NT2/D1 (cell line): ENCODE measurements at regions not wholly inside any gene's neighbourhood (a gene's known extent, or its start where the extent isn't known, plus 50 kb on each side); places are given as distances from the start of the nearest gene placed in this dataset.

Experiments
- DNase-seq: peaks from one replicate; pipeline ENCODE4 v3.0.0-alpha.2; 2011; ENCODE audit warnings: low read depth, low spot score
- H3K27me3 ChIP-seq: 2 replicates; pipeline ENCODE4 v1.6.0; 2011; ENCODE audit warnings: mild to moderate bottlenecking; ENCODE audit not compliant: insufficient read length, insufficient read depth
- H3K36me3 ChIP-seq: 2 replicates; pipeline ENCODE4 v1.6.1; 2011; ENCODE audit warnings: mild to moderate bottlenecking, low read length, mixed read lengths; ENCODE audit not compliant: insufficient read depth, insufficient read length
- H3K4me1 ChIP-seq: 2 replicates; pipeline ENCODE4 v1.5.1; 2011; ENCODE audit not compliant: insufficient read depth, insufficient read length
- H3K4me3 ChIP-seq: 2 replicates; pipeline ENCODE4 v1.5.1; 2011; ENCODE audit warnings: low read depth; ENCODE audit not compliant: insufficient read length
- H3K9ac ChIP-seq: 2 replicates; pipeline ENCODE4 v1.6.0; 2011; ENCODE audit warnings: low read depth; ENCODE audit not compliant: insufficient read length
- H3K9me3 ChIP-seq: 2 replicates; pipeline ENCODE4 v1.5.1; 2011; ENCODE audit warnings: mild to moderate bottlenecking, low read length; ENCODE audit not compliant: insufficient read depth
- SUZ12 ChIP-seq: IDR thresholded peaks from 2 replicates; pipeline ENCODE4 v1.6.1; 2011; ENCODE audit not compliant: insufficient read length, insufficient read depth; ENCODE audit errors: extremely low read depth
- YY1 ChIP-seq: IDR thresholded peaks from 2 replicates; pipeline ENCODE4 v1.6.1; 2011; ENCODE audit not compliant: insufficient read length, insufficient read depth
- ZNF274 ChIP-seq: IDR thresholded peaks from 2 replicates; pipeline ENCODE4 v1.6.1; 2011; ENCODE audit warnings: mild to moderate bottlenecking, low read depth, low read length

DNA sequence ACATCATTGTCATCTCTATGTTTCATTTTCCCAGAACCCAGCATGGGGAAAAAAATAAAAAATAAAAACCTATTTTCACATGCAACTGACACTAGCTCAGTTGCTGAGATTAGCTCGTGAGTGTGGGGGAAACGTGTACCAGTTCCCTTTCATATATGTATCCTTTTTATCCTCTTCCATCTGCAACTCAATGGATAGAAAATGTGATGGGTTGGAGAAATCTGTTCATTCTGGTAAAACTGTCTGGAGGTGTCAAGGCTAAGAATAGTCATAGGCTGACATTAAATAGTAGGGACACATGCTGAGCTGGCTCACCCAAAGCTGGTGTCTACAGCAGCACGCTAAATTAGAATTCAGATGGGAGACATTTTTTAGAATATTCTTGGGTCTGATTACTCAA is 519.3 kb downstream of the ELAVL2 start:
- Histone ChIP-seq H3K4me3 (no peak overlapping the region), H3K4me1 (no peaks in the 10 kb centered on the region), H3K27me3 (no peaks in the 10 kb centered on the region), H3K9ac (no peak overlapping the region), H3K36me3 (no peaks in the 10 kb centered on the region), H3K9me3 (no peaks in the 10 kb centered on the region)
- TF ChIP-seq YY1 (no peak), ZNF274 (no peak)
- no peak for DNase-seq

DNA sequence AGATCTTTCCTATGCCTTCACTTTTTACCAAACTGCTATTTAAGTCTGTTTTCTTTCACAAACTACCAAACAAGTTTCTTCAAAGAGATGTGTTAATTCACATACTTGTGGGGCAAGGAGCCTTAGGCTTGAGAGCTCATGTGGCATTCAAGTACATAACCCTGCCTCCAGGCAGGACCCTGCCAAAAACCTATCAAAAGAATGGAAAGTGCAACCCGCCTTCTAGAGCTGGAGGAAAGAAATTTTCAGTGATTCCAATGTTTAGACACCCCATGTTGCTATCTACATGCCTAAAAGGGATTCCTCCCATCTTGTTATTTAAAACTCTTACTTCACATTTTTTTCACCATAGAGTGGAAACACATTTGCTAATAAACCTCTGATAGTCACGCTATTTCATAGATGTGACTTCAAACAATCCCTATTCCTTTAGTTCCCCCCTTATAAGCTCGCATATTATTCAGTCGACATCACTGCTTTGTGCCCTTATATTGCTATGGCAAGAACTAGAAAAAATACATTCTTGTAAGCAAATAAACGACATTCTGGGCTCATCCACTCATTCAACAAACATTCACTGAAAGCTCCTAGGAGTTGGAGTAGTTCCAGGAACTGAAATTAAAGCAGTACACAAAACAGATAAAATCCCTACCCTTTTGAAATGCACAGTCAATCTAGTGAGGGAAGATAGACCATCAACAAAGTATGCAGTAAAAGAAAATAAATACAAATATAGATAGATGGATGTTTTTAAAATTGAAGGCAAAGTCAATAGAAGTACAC is 518.1 kb downstream of the ELAVL2 start:
- no peak for TF ChIP-seq SUZ12
- no peak for TF ChIP-seq YY1
- TF ChIP-seq ZNF274 = no peak
- no peaks in the 10 kb centered on the region for H3K27me3 ChIP-seq
- H3K4me3 ChIP-seq = no peak overlapping the region
- H3K9me3 ChIP-seq = no peaks in the 10 kb centered on the region
- H3K9ac ChIP-seq = no peak overlapping the region
- no peaks in the 10 kb centered on the region for H3K36me3 ChIP-seq
- DNase-seq = no peak
- H3K4me1 ChIP-seq = no peaks in the 10 kb centered on the region

DNA sequence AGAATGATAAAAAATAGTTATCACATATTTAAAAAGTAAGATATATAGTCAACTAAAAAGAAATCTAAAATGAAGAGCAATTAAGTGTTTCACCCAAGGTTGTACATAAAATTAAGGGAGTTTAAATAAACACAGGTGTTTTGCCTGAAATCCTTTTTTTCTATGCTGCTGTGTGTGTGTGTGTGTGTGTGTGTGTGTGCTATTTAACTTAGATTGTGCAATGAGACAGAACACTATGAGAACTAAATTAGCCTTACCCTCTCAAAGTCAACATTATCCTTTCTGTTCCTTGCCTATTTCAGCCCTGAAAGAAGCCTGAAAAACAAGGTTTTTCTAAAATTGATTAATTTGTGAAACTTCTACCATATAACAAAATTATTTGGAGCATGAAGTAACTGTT is 516.2 kb downstream of the ELAVL2 start:
- Histone ChIP-seq H3K36me3 (no peaks in the 10 kb centered on the region), H3K9ac (no peak overlapping the region), H3K4me3 (no peak overlapping the region), H3K4me1 (no peaks in the 10 kb centered on the region), H3K9me3 (no peaks in the 10 kb centered on the region), H3K27me3 (no peaks in the 10 kb centered on the region)
- TF ChIP-seq YY1 (no peak), SUZ12 (no peak), ZNF274 (no peak)
- DNase-seq = no peak

DNA sequence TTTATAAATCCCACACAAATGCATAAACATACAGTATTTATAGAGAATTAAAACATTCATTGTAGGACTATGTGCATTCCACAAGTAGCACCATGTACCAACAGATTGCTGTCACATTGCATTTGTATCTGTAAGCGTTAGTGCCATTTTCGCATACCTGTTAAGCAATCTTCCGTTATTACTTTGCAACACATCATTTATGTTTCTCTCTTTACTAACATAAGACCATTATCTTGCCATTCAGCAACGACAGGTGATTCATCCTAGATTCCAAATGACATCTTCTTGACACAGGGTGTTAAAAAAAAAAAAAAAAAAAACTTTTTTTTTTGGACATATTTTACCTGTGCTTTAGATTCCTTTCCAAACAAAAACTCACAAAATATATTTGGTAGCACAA is 511.8 kb downstream of the ELAVL2 start:
- no peak for TF ChIP-seq SUZ12
- TF ChIP-seq YY1 = no peak
- TF ChIP-seq ZNF274 = no peak
- no peak overlapping the region for H3K4me3 ChIP-seq
- H3K27me3 ChIP-seq = no peaks in the 10 kb centered on the region
- H3K9ac ChIP-seq = no peak overlapping the region
- DNase-seq = no peak
- no peaks in the 10 kb centered on the region for H3K9me3 ChIP-seq
- no peaks in the 10 kb centered on the region for H3K4me1 ChIP-seq
- H3K36me3 ChIP-seq = no peaks in the 10 kb centered on the region

DNA sequence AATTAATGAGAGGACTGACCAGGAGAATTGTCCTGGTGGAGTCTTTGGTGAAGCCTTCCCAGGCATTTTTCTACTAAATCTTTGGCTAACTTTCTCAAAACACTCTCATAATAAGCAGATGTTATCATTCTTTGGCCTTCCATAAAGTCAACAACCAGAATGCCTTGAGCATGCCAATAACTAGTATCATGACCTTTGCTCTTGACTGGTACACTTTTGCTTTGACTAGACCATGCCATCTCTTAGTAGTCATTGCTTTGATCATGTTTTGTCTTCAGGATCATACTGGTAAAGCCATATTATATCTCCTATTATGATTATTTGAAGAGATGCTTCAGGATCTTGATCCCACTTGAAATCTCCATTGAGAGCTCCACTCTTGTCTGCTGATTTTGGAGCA is 506.9 kb downstream of the ELAVL2 start:
- H3K9me3 ChIP-seq = no peaks in the 10 kb centered on the region
- no peaks in the 10 kb centered on the region for H3K36me3 ChIP-seq
- H3K4me3 ChIP-seq = no peak overlapping the region
- no peaks in the 10 kb centered on the region for H3K27me3 ChIP-seq
- TF ChIP-seq ZNF274 (no peak), YY1 (no peak), SUZ12 (no peak)
- no peak for DNase-seq
- no peak overlapping the region for H3K9ac ChIP-seq
- no peaks in the 10 kb centered on the region for H3K4me1 ChIP-seq

DNA sequence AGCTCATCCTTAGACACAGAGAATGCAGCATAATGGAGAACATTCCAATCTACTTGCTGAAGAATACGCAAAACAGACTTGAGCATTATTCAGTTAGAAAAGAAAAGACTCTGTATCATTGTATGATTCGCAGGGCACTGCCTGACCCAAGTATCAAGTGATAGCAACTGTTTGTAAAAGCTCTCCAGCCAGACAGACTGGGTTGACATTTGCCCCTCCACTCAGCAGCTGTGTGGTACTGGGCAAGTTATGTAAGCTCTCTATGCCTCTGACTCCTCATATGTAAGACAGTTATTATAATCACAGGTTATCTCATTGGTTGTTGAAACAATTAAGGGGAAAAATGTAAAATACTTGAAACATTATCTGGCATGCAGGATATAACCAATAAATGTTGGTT is 505.0 kb downstream of the ELAVL2 start:
- Histone ChIP-seq H3K9ac (no peak overlapping the region), H3K4me3 (no peak overlapping the region), H3K27me3 (no peaks in the 10 kb centered on the region), H3K4me1 (no peaks in the 10 kb centered on the region), H3K36me3 (no peaks in the 10 kb centered on the region), H3K9me3 (no peaks in the 10 kb centered on the region)
- no peak for TF ChIP-seq YY1
- no peak for TF ChIP-seq SUZ12
- no peak for TF ChIP-seq ZNF274
- no peak for DNase-seq

DNA sequence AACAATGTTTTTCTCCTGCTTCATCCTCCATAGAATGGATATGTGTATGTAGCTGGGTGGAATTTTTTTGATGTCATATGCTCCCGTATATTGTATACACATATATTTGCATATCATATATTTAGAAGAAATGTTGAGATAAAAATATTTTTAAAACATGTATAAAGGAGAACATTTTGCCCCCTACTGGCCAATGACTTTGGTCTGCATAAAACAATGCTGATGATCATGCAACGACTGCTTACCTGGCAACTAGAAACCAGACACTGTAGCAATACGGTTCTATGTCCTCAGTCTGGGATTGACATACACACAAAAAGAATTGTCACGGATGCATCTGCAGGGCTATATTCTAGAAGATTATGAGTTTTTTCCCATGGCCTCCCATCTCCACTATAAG is 503.6 kb downstream of the ELAVL2 start:
- no peaks in the 10 kb centered on the region for H3K4me1 ChIP-seq
- H3K36me3 ChIP-seq = no peaks in the 10 kb centered on the region
- H3K4me3 ChIP-seq = no peak overlapping the region
- H3K9me3 ChIP-seq = no peaks in the 10 kb centered on the region
- H3K27me3 ChIP-seq = no peaks in the 10 kb centered on the region
- no peak overlapping the region for H3K9ac ChIP-seq
- no peak for DNase-seq
- TF ChIP-seq ZNF274 (no peak), YY1 (no peak), SUZ12 (no peak)
